ENCODE measurements at regions not wholly inside any gene's neighbourhood (a gene's known extent, or its start where the extent isn't known, plus 50 kb on each side); places are given as distances from the start of the nearest gene placed in this dataset.

- no peaks in the 10 kb centered on the region for H3K9me3 ChIP-seq
- no peaks in the 10 kb centered on the region for H3K4me1 ChIP-seq
- H3K27me3 ChIP-seq = no peaks in the 10 kb centered on the region
- no peaks in the 10 kb centered on the region for H3K36me3 ChIP-seq
- in situ Hi-C loops (cut with MboI; ENCODE audit: low sequenced_read_pairs in 4 of 4) = no loop called here
- ATAC-seq (no peak), DNase-seq (no peak)
- H3K27ac ChIP-seq = no peak overlapping the region
- TF ChIP-seq POLR2A (IDR thresholded peaks at IDR 0.05) (no peak), CTCF (IDR thresholded peaks at IDR 0.05 in 4 of 5, conservative IDR thresholded peaks at IDR 0.05 in 1 of 5) (no peak)
- H3K4me3 ChIP-seq = no peak overlapping the region
- intact Hi-C loops (cut with DNase I; ENCODE audit: low total_unique reads) = no loop called here
Observed at GRCh38 chrX:9171841-9172463, 138.0 kb upstream of the FAM9B start.

GRCh38 chrX:9172464-9172850 lies 138.5 kb upstream of the FAM9B start:
- TF ChIP-seq CTCF (IDR thresholded peaks at IDR 0.05 in 4 of 5, conservative IDR thresholded peaks at IDR 0.05 in 1 of 5) = no peak
- TF ChIP-seq POLR2A (IDR thresholded peaks at IDR 0.05) = no peak
- intact Hi-C loops (cut with DNase I; ENCODE audit: low total_unique reads) = no loop called here
- ATAC-seq = no peak
- H3K36me3 ChIP-seq = no peaks in the 10 kb centered on the region
- in situ Hi-C loops (cut with MboI; ENCODE audit: low sequenced_read_pairs in 4 of 4) = no loop called here
- H3K4me1 ChIP-seq = no peaks in the 10 kb centered on the region
- no peak for DNase-seq
- H3K9me3 ChIP-seq = no peaks in the 10 kb centered on the region
- no peak overlapping the region for H3K27ac ChIP-seq
- H3K27me3 ChIP-seq = no peaks in the 10 kb centered on the region
- no peak overlapping the region for H3K4me3 ChIP-seq

- Histone ChIP-seq H3K4me1 (no peaks in the 10 kb centered on the region), H3K4me3 (no peak overlapping the region), H3K27ac (no peak overlapping the region), H3K36me3 (no peaks in the 10 kb centered on the region), H3K9me3 (no peaks in the 10 kb centered on the region), H3K27me3 (no peaks in the 10 kb centered on the region)
- TF ChIP-seq POLR2A (IDR thresholded peaks at IDR 0.05) = no peak
- no peak for TF ChIP-seq CTCF (IDR thresholded peaks at IDR 0.05 in 4 of 5, conservative IDR thresholded peaks at IDR 0.05 in 1 of 5)
- DNase-seq (no peak), ATAC-seq (no peak)
- intact Hi-C loops (cut with DNase I; ENCODE audit: low total_unique reads) = no loop called here
- in situ Hi-C loops (cut with MboI; ENCODE audit: low sequenced_read_pairs in 4 of 4) = no loop called here
Observed at GRCh38 chrX:9180623-9181022, 146.7 kb upstream of the FAM9B start.

- H3K4me1 ChIP-seq = no peaks in the 10 kb centered on the region
- intact Hi-C loops (cut with DNase I; ENCODE audit: low total_unique reads) (no loop called here), in situ Hi-C loops (cut with MboI; ENCODE audit: low sequenced_read_pairs in 4 of 4) (no loop called here)
- H3K36me3 ChIP-seq = no peaks in the 10 kb centered on the region
- H3K27ac ChIP-seq = no peak overlapping the region
- ATAC-seq (no peak), DNase-seq (no peak)
- no peak overlapping the region for H3K4me3 ChIP-seq
- TF ChIP-seq CTCF (IDR thresholded peaks at IDR 0.05 in 4 of 5, conservative IDR thresholded peaks at IDR 0.05 in 1 of 5) (no peak), POLR2A (IDR thresholded peaks at IDR 0.05) (no peak)
- peaks cover 0 to 2% (median 0%) of the 10 kb centered on the region in 3 donors for H3K27me3 ChIP-seq
- no peaks in the 10 kb centered on the region for H3K9me3 ChIP-seq
Observed at GRCh38 chrX:9182041-9182440, 148.1 kb upstream of the FAM9B start.

GRCh38 chrX:9183481-9183880 lies 149.6 kb upstream of the FAM9B start:
- no peak overlapping the region for H3K27ac ChIP-seq
- intact Hi-C loops (cut with DNase I; ENCODE audit: low total_unique reads) (no loop called here), in situ Hi-C loops (cut with MboI; ENCODE audit: low sequenced_read_pairs in 4 of 4) (no loop called here)
- H3K4me1 ChIP-seq = no peaks in the 10 kb centered on the region
- no peak for DNase-seq
- no peaks in the 10 kb centered on the region for H3K9me3 ChIP-seq
- no peak overlapping the region for H3K4me3 ChIP-seq
- H3K36me3 ChIP-seq = no peaks in the 10 kb centered on the region
- no peak for ATAC-seq
- peaks cover 0 to 2% (median 0%) of the 10 kb centered on the region in 3 donors for H3K27me3 ChIP-seq
- TF ChIP-seq CTCF (IDR thresholded peaks at IDR 0.05 in 4 of 5, conservative IDR thresholded peaks at IDR 0.05 in 1 of 5) (no peak), POLR2A (IDR thresholded peaks at IDR 0.05) (no peak)

All from gastrocnemius medialis (tissue), 4 donors.